CD8-positive, alpha-beta memory T cell (primary cell): ENCODE measurements at regions not wholly inside any gene's neighbourhood (a gene's known extent, or its start where the extent isn't known, plus 50 kb on each side); places are given as distances from the start of the nearest gene placed in this dataset.
"Not testable (repeated sequence)": the region's sequence is repeated elsewhere in the genome, so short reads cannot be mapped to it uniquely, and the experiment has no call there.

Source experiments
- CTCF ChIA-PET: fragments of 350-600 bp; sonication (Branson Sonifier 250); formaldehyde crosslinking; loops from one replicate; lab custom pipeline; 2021; ENCODE audit warnings: antibody characterized with exemption; lab: Charles Lee
- POLR2A ChIA-PET: fragments of 350-600 bp; sonication (Branson Sonifier 250); formaldehyde crosslinking; loops from one replicate; lab custom pipeline; 2021; ENCODE audit warnings: antibody characterized with exemption; lab: Charles Lee
- DNase-seq, 5 donors: peaks; one replicate each; pipeline versions ENCODE4 v3.0.0 to v3.0.0-alpha.2; 2020 to 2022; ENCODE audit warnings: mixed read lengths in 1 of 5
- H3K27ac ChIP-seq: one replicate; pipeline ENCODE4 v1.7.0; 2013; ENCODE audit warnings: low read depth, mild to moderate bottlenecking, low read length, moderate library complexity
- H3K27me3 ChIP-seq: 2 replicates; pipeline ENCODE4 v1.7.0; 2013; ENCODE audit warnings: low read length, mild to moderate bottlenecking; ENCODE audit not compliant: insufficient read depth, poor library complexity, severe bottlenecking
- H3K36me3 ChIP-seq: 2 replicates; pipeline ENCODE4 v1.7.0; 2013; ENCODE audit warnings: mild to moderate bottlenecking, low read length, moderate library complexity; ENCODE audit not compliant: insufficient read depth
- H3K4me1 ChIP-seq: 2 replicates; pipeline ENCODE4 v1.7.0; 2013; ENCODE audit warnings: mild to moderate bottlenecking, low read length, moderate library complexity; ENCODE audit not compliant: insufficient read depth
- H3K4me3 ChIP-seq: 2 replicates; pipeline ENCODE4 v1.7.0; 2013; ENCODE audit warnings: mild to moderate bottlenecking, low read length
- H3K9me3 ChIP-seq: 2 replicates; pipeline ENCODE4 v1.7.0; 2013; ENCODE audit warnings: mild to moderate bottlenecking, low read length
- H3K27ac Mint-ChIP-seq, 8 donors: one replicate each; pipeline ENCODE4 v1.8.0; 2020 to 2021; ENCODE audit warnings: mixed read lengths in 8 of 8, mild to moderate bottlenecking in 6 of 8, inconsistent platforms in 3 of 8, moderate library complexity in 3 of 8
- H3K27me3 Mint-ChIP-seq, 2 donors: one replicate each; pipeline ENCODE4 v1.8.0; 2020 to 2021; ENCODE audit warnings: mixed read lengths in 2 of 2, mild to moderate bottlenecking in 1 of 2, moderate library complexity in 1 of 2
- H3K36me3 Mint-ChIP-seq, 3 donors: one replicate each; pipeline ENCODE4 v1.8.0; 2020 to 2021; ENCODE audit warnings: mixed read lengths in 3 of 3, inconsistent platforms in 1 of 3, mild to moderate bottlenecking in 1 of 3
- H3K4me1 Mint-ChIP-seq, 3 donors: one replicate each; pipeline ENCODE4 v1.8.0; 2020 to 2021; ENCODE audit warnings: mixed read lengths in 3 of 3, inconsistent platforms in 1 of 3, mild to moderate bottlenecking in 1 of 3
- H3K4me3 Mint-ChIP-seq, 7 donors: one replicate each; pipeline ENCODE4 v1.8.0; 2020 to 2021; ENCODE audit warnings: mixed read lengths in 7 of 7, mild to moderate bottlenecking in 6 of 7, moderate library complexity in 4 of 7, inconsistent platforms in 2 of 7
- H3K9me3 Mint-ChIP-seq, 5 donors: one replicate each; pipeline ENCODE4 v1.8.0; 2020 to 2022; ENCODE audit warnings: mixed read lengths in 5 of 5, mild to moderate bottlenecking in 3 of 5, moderate library complexity in 2 of 5, inconsistent platforms in 1 of 5

DNA sequence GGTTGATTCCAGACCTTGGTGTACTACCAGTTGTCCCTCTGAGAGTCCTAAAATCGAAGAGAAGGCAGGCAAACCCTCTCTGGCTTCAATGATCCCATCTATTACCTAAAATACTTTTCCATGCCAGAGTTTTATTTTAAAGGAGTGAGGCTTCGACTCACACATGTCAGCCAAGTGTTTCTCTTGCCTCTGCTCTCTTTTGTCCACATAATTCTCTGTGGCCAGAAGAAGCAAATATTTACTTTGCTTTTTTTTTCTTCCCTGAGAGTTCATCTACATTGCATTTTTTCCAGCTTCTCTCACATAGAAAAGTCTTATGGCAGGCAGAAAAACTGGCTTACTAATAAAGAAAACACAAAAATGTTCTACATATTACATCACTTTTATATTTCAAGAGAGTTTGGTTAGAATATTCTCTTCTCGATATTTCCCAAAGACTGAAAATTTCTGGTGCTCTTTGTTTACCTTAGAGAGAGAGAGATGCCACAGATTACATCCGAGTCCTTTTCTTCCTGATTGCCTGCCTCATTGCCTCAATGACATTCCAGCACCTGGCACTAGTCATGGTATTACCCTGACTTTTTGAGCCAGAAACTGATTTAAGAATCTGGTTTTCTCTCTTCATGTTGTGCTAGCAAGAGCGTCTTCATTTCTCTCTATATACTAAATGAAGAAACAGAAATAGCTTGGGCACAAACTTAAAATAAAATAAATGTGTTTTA is 170.3 kb upstream of the FAM174A start:
- H3K4me3 Mint-ChIP-seq, H3K27me3 Mint-ChIP-seq, DNase-seq, H3K27ac Mint-ChIP-seq, H3K36me3 Mint-ChIP-seq, H3K9me3 Mint-ChIP-seq, CTCF ChIA-PET, H3K27ac ChIP-seq, H3K36me3 ChIP-seq, H3K4me1 Mint-ChIP-seq, H3K27me3 ChIP-seq, H3K9me3 ChIP-seq, H3K4me1 ChIP-seq, H3K4me3 ChIP-seq, POLR2A ChIA-PET: not testable (repeated sequence)

DNA sequence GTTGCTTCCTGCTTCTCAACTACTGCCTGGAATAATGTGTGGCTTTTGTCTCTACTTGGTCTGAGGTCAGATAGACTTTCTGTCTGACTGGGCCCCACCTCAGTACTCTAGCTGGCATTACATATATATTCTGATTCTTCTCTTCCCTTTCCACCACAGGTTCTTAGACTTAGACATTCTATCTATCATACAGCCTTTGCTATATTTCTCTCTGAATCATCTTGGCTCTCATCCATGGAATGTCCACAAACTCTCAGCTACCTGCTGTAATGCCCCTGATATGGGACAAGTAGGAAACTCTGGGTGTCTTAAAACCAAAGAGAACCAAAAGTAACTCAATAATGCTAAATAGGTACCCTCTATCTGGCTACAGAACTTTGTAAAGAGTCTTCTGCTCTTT is 170.8 kb upstream of the FAM174A start:
- POLR2A ChIA-PET, H3K27ac Mint-ChIP-seq: not testable (repeated sequence)

GRCh38 chr5:100359998-100360397 is 175.2 kb upstream of the FAM174A start:
- H3K4me3 ChIP-seq, H3K4me1 ChIP-seq, DNase-seq, H3K4me3 Mint-ChIP-seq, H3K4me1 Mint-ChIP-seq, CTCF ChIA-PET, H3K27ac Mint-ChIP-seq, H3K27me3 Mint-ChIP-seq, H3K27ac ChIP-seq, H3K36me3 ChIP-seq, H3K9me3 ChIP-seq, H3K9me3 Mint-ChIP-seq, H3K36me3 Mint-ChIP-seq, POLR2A ChIA-PET, H3K27me3 ChIP-seq: not testable (repeated sequence)

More for the DNA sequence above, 170.8 kb upstream of the FAM174A start:
- H3K4me3 Mint-ChIP-seq, H3K27me3 ChIP-seq, H3K36me3 ChIP-seq, H3K4me1 Mint-ChIP-seq, DNase-seq, H3K36me3 Mint-ChIP-seq, H3K9me3 Mint-ChIP-seq, H3K27ac ChIP-seq, CTCF ChIA-PET, H3K9me3 ChIP-seq, H3K27me3 Mint-ChIP-seq, H3K4me3 ChIP-seq, H3K4me1 ChIP-seq: not testable (repeated sequence)

DNA sequence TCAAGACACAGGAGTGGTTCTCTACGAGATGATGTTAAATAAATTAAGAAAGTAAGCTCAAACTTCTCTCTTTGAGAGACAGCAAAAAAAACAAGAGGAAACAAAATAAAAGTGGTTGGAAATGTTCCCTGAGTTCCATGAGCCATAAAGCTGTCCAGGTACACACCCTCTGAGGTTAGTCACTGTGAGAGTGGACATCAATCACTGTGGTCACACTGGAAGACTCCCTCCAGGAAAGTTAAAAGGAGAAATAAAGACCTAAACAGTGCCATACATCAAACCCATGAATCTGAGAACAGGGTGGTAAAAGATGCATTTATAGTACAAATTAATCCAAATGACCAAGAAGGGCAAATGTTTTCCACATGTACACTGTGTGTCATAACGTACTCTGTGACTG is 188.9 kb upstream of the FAM174A start:
- CTCF ChIA-PET, H3K9me3 ChIP-seq, H3K36me3 ChIP-seq, H3K27ac Mint-ChIP-seq, H3K27me3 ChIP-seq, H3K4me3 Mint-ChIP-seq, H3K4me1 Mint-ChIP-seq, POLR2A ChIA-PET, H3K27ac ChIP-seq, H3K4me3 ChIP-seq, H3K36me3 Mint-ChIP-seq, DNase-seq, H3K27me3 Mint-ChIP-seq, H3K9me3 Mint-ChIP-seq, H3K4me1 ChIP-seq: not testable (repeated sequence)

GRCh38 chr5:100341485-100341884 is 193.7 kb upstream of the FAM174A start:
- H3K27ac Mint-ChIP-seq, H3K27me3 Mint-ChIP-seq, DNase-seq, H3K27me3 ChIP-seq, H3K4me3 ChIP-seq, H3K9me3 Mint-ChIP-seq, H3K4me1 ChIP-seq, POLR2A ChIA-PET, H3K36me3 ChIP-seq, H3K9me3 ChIP-seq, CTCF ChIA-PET, H3K4me1 Mint-ChIP-seq, H3K4me3 Mint-ChIP-seq, H3K36me3 Mint-ChIP-seq, H3K27ac ChIP-seq: not testable (repeated sequence)

- Mint-ChIP-seq H3K27me3 (no peaks in the 10 kb centered on the region), H3K4me3 (no peak overlapping the region), H3K36me3 (no peaks in the 10 kb centered on the region), H3K4me1 (no peaks in the 10 kb centered on the region), H3K9me3 (no peaks in the 10 kb centered on the region), H3K27ac (no peak overlapping the region)
- no peaks in the 10 kb centered on the region for H3K36me3 ChIP-seq
- no peaks in the 10 kb centered on the region for H3K27me3 ChIP-seq
- no peak for DNase-seq
- ChIA-PET POLR2A (no interaction called here), CTCF (no interaction called here)
- no peak overlapping the region for H3K27ac ChIP-seq
- no peak overlapping the region for H3K4me3 ChIP-seq
- no peaks in the 10 kb centered on the region for H3K9me3 ChIP-seq
- H3K4me1 ChIP-seq: no peaks in the 10 kb centered on the region
Measured at GRCh38 chr5:100322483-100322882, 212.7 kb upstream of the FAM174A start.

GRCh38 chr5:100319885-100320284 is 215.3 kb upstream of the FAM174A start:
- Histone ChIP-seq H3K4me3 (no peak overlapping the region), H3K27ac (no peak overlapping the region), H3K36me3 (no peaks in the 10 kb centered on the region), H3K27me3 (no peaks in the 10 kb centered on the region), H3K4me1 (no peaks in the 10 kb centered on the region), H3K9me3 (no peaks in the 10 kb centered on the region)
- Mint-ChIP-seq H3K9me3 (peaks cover 0 to 6% (median 2%) of the 10 kb centered on the region in 5 donors), H3K4me3 (no peak overlapping the region), H3K4me1 (no peaks in the 10 kb centered on the region), H3K27me3 (no peaks in the 10 kb centered on the region), H3K36me3 (no peaks in the 10 kb centered on the region), H3K27ac (no peak overlapping the region)
- no peak for DNase-seq
- POLR2A ChIA-PET: no interaction called here
- CTCF ChIA-PET: no interaction called here

GRCh38 chr5:100313657-100314056 is 221.5 kb upstream of the FAM174A start:
- H3K4me3 Mint-ChIP-seq: no peak overlapping the region
- Histone ChIP-seq H3K27ac (no peak overlapping the region), H3K4me3 (no peak overlapping the region), H3K36me3 (no peaks in the 10 kb centered on the region), H3K9me3 (no peaks in the 10 kb centered on the region), H3K27me3 (no peaks in the 10 kb centered on the region), H3K4me1 (no peaks in the 10 kb centered on the region)
- ChIA-PET CTCF (no interaction called here), POLR2A (no interaction called here)
- H3K9me3 Mint-ChIP-seq: peaks cover 0 to 14% (median 5%) of the 10 kb centered on the region in 5 donors
- H3K4me1 Mint-ChIP-seq: no peaks in the 10 kb centered on the region
- H3K27me3 Mint-ChIP-seq: peaks cover 0 to 1% of the 10 kb centered on the region in 2 donors
- no peak for DNase-seq
- no peak overlapping the region for H3K27ac Mint-ChIP-seq
- H3K36me3 Mint-ChIP-seq: no peaks in the 10 kb centered on the region

DNA sequence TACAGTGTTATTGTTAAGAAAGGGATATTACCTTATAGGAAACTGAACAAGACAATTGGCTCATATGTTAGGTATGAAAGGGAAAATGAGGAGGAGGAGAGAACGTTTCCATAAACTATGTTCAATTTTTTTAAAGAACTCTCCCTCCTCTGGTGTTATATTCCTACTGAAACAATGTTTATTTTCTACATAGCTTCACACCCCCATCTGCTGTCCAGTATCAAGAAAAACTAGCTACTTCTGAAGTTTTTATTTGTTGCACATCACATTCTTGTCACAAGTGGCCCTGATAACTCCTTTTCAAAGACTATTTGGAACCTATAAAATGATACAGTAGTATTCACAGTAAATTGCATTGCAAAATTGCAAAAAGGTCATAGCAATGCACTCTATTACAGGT is 223.4 kb upstream of the FAM174A start:
- H3K36me3 Mint-ChIP-seq: no peaks in the 10 kb centered on the region
- H3K27me3 ChIP-seq: no peaks in the 10 kb centered on the region
- H3K27me3 Mint-ChIP-seq: peaks cover 0 to 1% of the 10 kb centered on the region in 2 donors
- no peak for DNase-seq
- no peaks in the 10 kb centered on the region for H3K9me3 ChIP-seq
- no peaks in the 10 kb centered on the region for H3K4me1 ChIP-seq
- peaks cover 0 to 14% (median 5%) of the 10 kb centered on the region in 5 donors for H3K9me3 Mint-ChIP-seq
- H3K27ac ChIP-seq: no peak overlapping the region
- ChIA-PET CTCF (no interaction called here), POLR2A (no interaction called here)
- H3K4me1 Mint-ChIP-seq: no peaks in the 10 kb centered on the region
- no peaks in the 10 kb centered on the region for H3K36me3 ChIP-seq
- no peak overlapping the region for H3K27ac Mint-ChIP-seq
- H3K4me3 ChIP-seq: no peak overlapping the region
- H3K4me3 Mint-ChIP-seq: no peak overlapping the region
